HG02973 (cell line): ENCODE measurements at regions not wholly inside any gene's neighbourhood (a gene's known extent, or its start where the extent isn't known, plus 50 kb on each side); places are given as distances from the start of the nearest gene placed in this dataset.
A peak's percentile ranks its signal among the peaks of the same experiment; 100 is the strongest.

Experiments
- ATAC-seq: cut with Tn5 transposase; IDR thresholded peaks from one replicate; pipeline ENCODE4 v1.9.1; 2021; ENCODE audit warnings: moderate library complexity; ENCODE audit not compliant: unreplicated experiment

- no peak for ATAC-seq
These were observed 159.6 kb upstream of the IL12A start for GRCh38 chr3:159829056-159829455.

- ATAC-seq = no peak
These were observed 159.0 kb upstream of the IL12A start for GRCh38 chr3:159829539-159830227.

- no peak for ATAC-seq
These were observed 158.0 kb upstream of the IL12A start for GRCh38 chr3:159830523-159831154.

GRCh38 chr3:159831466-159831865 lies 157.2 kb upstream of the IL12A start:
- peak; percentile 37 for ATAC-seq

- peak; percentile 94 for ATAC-seq
These were observed 156.6 kb upstream of the IL12A start for GRCh38 chr3:159832024-159832423.

- ATAC-seq = no peak
These were observed 153.5 kb upstream of the IL12A start for GRCh38 chr3:159835126-159835525.

GRCh38 chr3:159837725-159838124 lies 150.9 kb upstream of the IL12A start:
- ATAC-seq = no peak

- ATAC-seq = no peak
These were observed 149.7 kb upstream of the IL12A start for GRCh38 chr3:159838938-159839337.

- peak; percentile 79 for ATAC-seq
These were observed 148.9 kb upstream of the IL12A start, which contains the start of gene SCHIP1 for GRCh38 chr3:159839561-159840379. SCHIP1 (plus strand) TSS chr3:159839861.

- no peak for ATAC-seq
These were observed 147.8 kb upstream of the IL12A start for GRCh38 chr3:159840703-159841299.

GRCh38 chr3:159841766-159842165 lies 146.9 kb upstream of the IL12A start:
- ATAC-seq = no peak

- no peak for ATAC-seq
These were observed 144.6 kb upstream of the IL12A start for GRCh38 chr3:159843840-159844730.

- ATAC-seq = no peak
These were observed 143.8 kb upstream of the IL12A start for GRCh38 chr3:159844801-159845261.

- no peak for ATAC-seq
These were observed 142.9 kb upstream of the IL12A start for GRCh38 chr3:159845737-159846136.

- ATAC-seq = no peak
These were observed 142.4 kb upstream of the IL12A start for GRCh38 chr3:159846255-159846654.

- no peak for ATAC-seq
These were observed 140.1 kb upstream of the IL12A start for GRCh38 chr3:159848348-159849118.

- no peak for ATAC-seq
These were observed 138.2 kb upstream of the IL12A start for GRCh38 chr3:159850481-159850880.

- ATAC-seq = no peak
These were observed 136.4 kb upstream of the IL12A start for GRCh38 chr3:159852266-159852665.

- no peak for ATAC-seq
These were observed 135.7 kb upstream of the IL12A start for GRCh38 chr3:159852821-159853505.
